ENCODE measurements at regions not wholly inside any gene's neighbourhood (a gene's known extent, or its start where the extent isn't known, plus 50 kb on each side); places are given as distances from the start of the nearest gene placed in this dataset.

GRCh38 chr7:16318463-16318862, 102.9 kb downstream of the CRPPA start:
- TF ChIP-seq CTCF (IDR thresholded peaks at IDR 0.05) (no peak), POLR2A (IDR thresholded peaks at IDR 0.05) (no peak)
